HK-2 (cell line): ENCODE measurements at regions not wholly inside any gene's neighbourhood (a gene's known extent, or its start where the extent isn't known, plus 50 kb on each side); places are given as distances from the start of the nearest gene placed in this dataset.

Source experiments
- DNase-seq: peaks from one replicate; pipeline ENCODE4 v3.0.0-alpha.2; 2018; ENCODE audit not compliant: unreplicated experiment

GRCh38 chr2:236654496-236654895, 84.9 kb downstream of the ACKR3 start:
- no peak for DNase-seq

GRCh38 chr2:236656166-236656565, 86.5 kb downstream of the ACKR3 start:
- DNase-seq: no peak

GRCh38 chr2:236656721-236657120, 87.1 kb downstream of the ACKR3 start:
- no peak for DNase-seq

- DNase-seq: no peak
Measured at GRCh38 chr2:236657215-236657614, 87.6 kb downstream of the ACKR3 start.

- DNase-seq: no peak
Measured at GRCh38 chr2:236657801-236658200, 88.2 kb downstream of the ACKR3 start.

- DNase-seq: no peak
Measured at GRCh38 chr2:236658974-236659757, 89.5 kb downstream of the ACKR3 start.

- DNase-seq: no peak
Measured at GRCh38 chr2:236659758-236660150, 90.1 kb downstream of the ACKR3 start.

GRCh38 chr2:236661061-236661761, 91.6 kb downstream of the ACKR3 start:
- peak; percentile 10 for DNase-seq

- DNase-seq: no peak
Measured at GRCh38 chr2:236661762-236662110, 92.1 kb downstream of the ACKR3 start.

- DNase-seq: no peak
Measured at GRCh38 chr2:236662231-236663185, 92.9 kb downstream of the ACKR3 start.

GRCh38 chr2:236663287-236664101, 93.9 kb downstream of the ACKR3 start:
- DNase-seq: no peak

- no peak for DNase-seq
Measured at GRCh38 chr2:236664136-236664535, 94.5 kb downstream of the ACKR3 start.

GRCh38 chr2:236665101-236665500, 95.5 kb downstream of the ACKR3 start:
- DNase-seq: no peak

- no peak for DNase-seq
Measured at GRCh38 chr2:236665572-236666118, 96.0 kb downstream of the ACKR3 start.

- DNase-seq: no peak
Measured at GRCh38 chr2:236666646-236667204, 97.1 kb downstream of the ACKR3 start.

GRCh38 chr2:236667526-236667925, 97.9 kb downstream of the ACKR3 start:
- no peak for DNase-seq

- no peak for DNase-seq
Measured at GRCh38 chr2:236668531-236668969, 98.9 kb downstream of the ACKR3 start.

- no peak for DNase-seq
Measured at GRCh38 chr2:236670235-236670620, 100.6 kb downstream of the ACKR3 start.

- DNase-seq: no peak
Measured at GRCh38 chr2:236671896-236672562, 102.4 kb downstream of the ACKR3 start.

GRCh38 chr2:236672606-236673005, 103.0 kb downstream of the ACKR3 start:
- no peak for DNase-seq
